ENCODE measurements at regions not wholly inside any gene's neighbourhood (a gene's known extent, or its start where the extent isn't known, plus 50 kb on each side); places are given as distances from the start of the nearest gene placed in this dataset.

DNA sequence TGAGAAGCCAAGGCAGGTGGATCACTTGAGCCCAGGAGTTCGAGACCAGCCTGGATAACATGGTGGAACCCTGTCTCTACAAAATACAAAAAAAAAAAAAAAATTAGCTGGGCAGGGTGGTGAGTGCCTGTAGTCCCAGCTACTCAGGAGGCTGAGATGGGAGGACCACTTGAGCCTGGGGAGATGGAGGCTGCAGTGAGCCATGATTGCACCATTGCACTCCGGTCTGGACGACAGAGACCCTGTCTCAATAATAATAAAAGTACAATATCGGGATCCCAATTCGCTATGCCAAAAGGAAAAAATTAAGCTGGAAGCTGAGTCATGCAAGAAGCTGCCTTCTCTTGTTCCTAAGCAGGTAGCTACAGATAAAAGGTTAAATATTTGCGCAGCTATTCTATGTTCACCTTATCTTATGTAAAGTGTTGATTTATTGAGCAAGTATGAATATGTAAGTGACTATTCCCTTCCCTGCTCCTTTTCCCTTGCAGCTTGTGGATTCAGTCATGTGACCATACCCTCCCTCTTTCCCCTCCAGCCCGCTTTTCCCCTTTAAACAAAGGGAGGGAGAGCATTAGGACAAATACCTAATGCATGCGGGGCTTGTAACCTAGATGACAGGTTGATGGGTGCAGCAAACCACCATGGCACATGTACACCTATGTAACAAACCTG is 112.0 kb downstream of the LITAF start:
- TF ChIP-seq POLR2A (IDR thresholded peaks at IDR 0.05; ENCODE audit: low read length) (no peak), GATA1 (IDR thresholded peaks at IDR 0.05; ENCODE audit: low read depth, low read length) (no peak)
